ENCODE measurements at regions not wholly inside any gene's neighbourhood (a gene's known extent, or its start where the extent isn't known, plus 50 kb on each side); places are given as distances from the start of the nearest gene placed in this dataset.

DNA sequence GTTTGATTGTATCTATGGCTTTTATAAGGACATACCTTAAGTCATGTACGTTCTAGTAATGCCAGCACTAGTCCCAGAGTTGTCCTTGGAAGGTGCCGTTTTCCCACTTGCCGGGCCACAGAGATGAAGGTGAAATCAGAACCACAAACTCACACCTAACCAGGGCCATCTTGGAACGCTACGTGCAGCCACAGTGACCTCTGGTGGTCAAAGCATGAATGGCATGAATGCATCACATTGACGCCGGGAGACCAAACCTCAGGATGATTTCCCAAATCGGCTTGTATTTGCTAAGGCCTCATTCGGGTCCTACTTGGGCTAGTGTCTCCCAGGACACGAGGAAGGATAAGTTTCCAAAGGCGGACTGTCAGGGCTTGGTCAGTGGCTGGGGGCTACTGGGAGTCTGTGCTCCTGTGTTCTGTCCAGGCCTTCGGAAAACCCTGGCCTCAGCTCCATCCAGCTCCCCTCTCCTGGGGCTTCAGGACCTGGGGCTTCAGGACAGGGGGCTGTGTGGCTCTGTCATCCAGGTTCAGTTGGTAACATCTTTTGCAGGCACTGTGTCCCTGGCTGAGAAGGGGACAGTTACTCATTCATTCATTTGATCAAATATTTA is 260.5 kb downstream of the PRDM2 start:
- Histone ChIP-seq H2BK120ac (ENCODE audit: low read depth, low read length) (no peak overlapping the region), H3K79me1 (ENCODE audit: low read depth, low read length) (no peaks in the 10 kb centered on the region), H2AK5ac (ENCODE audit: low read depth, low read length) (no peak overlapping the region), H3K14ac (ENCODE audit: low read length) (no peak overlapping the region), H3K4ac (ENCODE audit: low read length) (no peak overlapping the region), H3K18ac (ENCODE audit: low read length) (no peak overlapping the region), H3K27me3 (ENCODE audit: control insufficient read depth in 3 of 3, insufficient read depth in 3 of 3, low read depth in 1 of 3, low read length in 3 of 3) (no peaks in the 10 kb centered on the region), H3K27ac (replicated peaks; ENCODE audit: low read length) (no peak overlapping the region), H2BK5ac (ENCODE audit: low read length) (no peak overlapping the region), H3K9me3 (replicated peaks in 1 of 2; ENCODE audit: control insufficient read depth in 2 of 2, insufficient read depth in 1 of 2, low read depth in 1 of 2, low read length in 2 of 2) (no peaks in the 10 kb centered on the region), H4K91ac (ENCODE audit: low read depth, low read length, poor library complexity) (no peak overlapping the region), H3K4me1 (ENCODE audit: control insufficient read depth in 2 of 2, insufficient read depth in 1 of 2, low read depth in 1 of 2, low read length in 2 of 2) (no peaks in the 10 kb centered on the region), H3K9ac (ENCODE audit: low read depth, low read length, poor library complexity) (no peak overlapping the region), H2AFZ (ENCODE audit: low read length) (no peak overlapping the region), H3K4me3 (ENCODE audit: low read length in 2 of 2) (no peak overlapping the region), H4K8ac (ENCODE audit: low read depth, low read length) (no peak overlapping the region), H2BK15ac (ENCODE audit: low read length) (no peak overlapping the region), H2BK12ac (ENCODE audit: low read length) (no peak overlapping the region), H3K4me2 (ENCODE audit: insufficient read depth, low read length, poor library complexity, severe bottlenecking) (no peak overlapping the region), H3K36me3 (replicated peaks in 1 of 2; ENCODE audit: control insufficient read depth in 2 of 2, insufficient read depth in 2 of 2, low read length in 2 of 2) (no peaks in the 10 kb centered on the region), H3K23ac (ENCODE audit: low read depth, low read length, poor library complexity) (no peak overlapping the region)
- WGBS, 2 donors (ENCODE audit: extremely low coverage in 2 of 2, insufficient read length in 2 of 2, insufficient replicate concordance in 1 of 2) = no CpG with 5 or more reads among the region's 12 CpGs
- peak; percentile 72 for DNase-seq (ENCODE audit: low spot score)

DNA sequence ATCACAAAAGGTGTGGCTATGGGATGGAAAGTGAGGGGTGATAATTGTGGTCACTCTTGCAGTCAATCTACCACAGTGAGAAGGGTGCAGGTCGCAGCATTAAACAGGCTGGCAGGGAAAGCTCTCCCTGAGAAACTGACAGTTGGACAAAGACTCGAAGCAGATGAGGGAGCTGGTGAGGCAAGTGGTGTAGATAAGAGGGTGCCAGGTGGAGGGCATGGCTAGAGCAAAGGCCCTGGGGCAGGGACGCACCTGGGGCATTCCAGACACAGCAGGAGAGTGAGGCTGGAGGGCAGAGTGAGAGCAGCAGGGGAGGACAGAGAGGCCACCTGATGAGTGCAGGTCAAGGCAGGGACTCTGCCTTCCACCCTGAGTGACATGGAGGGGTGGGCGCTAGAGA is 264.8 kb downstream of the PRDM2 start:
- DNase-seq (ENCODE audit: low spot score) = no peak
- no peak overlapping the region for H3K23ac ChIP-seq (ENCODE audit: low read depth, low read length, poor library complexity)
- H3K36me3 ChIP-seq (replicated peaks in 1 of 2; ENCODE audit: control insufficient read depth in 2 of 2, insufficient read depth in 2 of 2, low read length in 2 of 2) = no peaks in the 10 kb centered on the region
- H2BK12ac ChIP-seq (ENCODE audit: low read length) = no peak overlapping the region
- no peak overlapping the region for H3K4me2 ChIP-seq (ENCODE audit: insufficient read depth, low read length, poor library complexity, severe bottlenecking)
- H3K4ac ChIP-seq (ENCODE audit: low read length) = no peak overlapping the region
- no peak overlapping the region for H4K91ac ChIP-seq (ENCODE audit: low read depth, low read length, poor library complexity)
- no peak overlapping the region for H2AFZ ChIP-seq (ENCODE audit: low read length)
- H3K27ac ChIP-seq (replicated peaks; ENCODE audit: low read length) = no peak overlapping the region
- no peak overlapping the region for H2BK15ac ChIP-seq (ENCODE audit: low read length)
- no peak overlapping the region for H3K9ac ChIP-seq (ENCODE audit: low read depth, low read length, poor library complexity)
- H3K79me1 ChIP-seq (ENCODE audit: low read depth, low read length) = no peaks in the 10 kb centered on the region
- no peak overlapping the region for H3K14ac ChIP-seq (ENCODE audit: low read length)
- peak overlapping the region; percentile 42 for H2AK5ac ChIP-seq (ENCODE audit: low read depth, low read length)
- H2BK5ac ChIP-seq (ENCODE audit: low read length) = peak overlapping the region; percentile 33
- peak overlapping the region; percentile 16 for H3K18ac ChIP-seq (ENCODE audit: low read length)
- peaks cover 0 to 4% of the 10 kb centered on the region in 2 donors for H3K9me3 ChIP-seq (replicated peaks in 1 of 2; ENCODE audit: control insufficient read depth in 2 of 2, insufficient read depth in 1 of 2, low read depth in 1 of 2, low read length in 2 of 2)
- H3K4me1 ChIP-seq (ENCODE audit: control insufficient read depth in 2 of 2, insufficient read depth in 1 of 2, low read depth in 1 of 2, low read length in 2 of 2) = peaks cover 0 to 2% of the 10 kb centered on the region in 2 donors
- H3K27me3 ChIP-seq (ENCODE audit: control insufficient read depth in 3 of 3, insufficient read depth in 3 of 3, low read depth in 1 of 3, low read length in 3 of 3) = no peaks in the 10 kb centered on the region
- WGBS, 2 donors (ENCODE audit: extremely low coverage in 2 of 2, insufficient read length in 2 of 2, insufficient replicate concordance in 1 of 2) = no CpG with 5 or more reads among the region's 4 CpGs
- no peak overlapping the region for H3K4me3 ChIP-seq (ENCODE audit: low read length in 2 of 2)
- no peak overlapping the region for H4K8ac ChIP-seq (ENCODE audit: low read depth, low read length)
- H2BK120ac ChIP-seq (ENCODE audit: low read depth, low read length) = no peak overlapping the region

DNA sequence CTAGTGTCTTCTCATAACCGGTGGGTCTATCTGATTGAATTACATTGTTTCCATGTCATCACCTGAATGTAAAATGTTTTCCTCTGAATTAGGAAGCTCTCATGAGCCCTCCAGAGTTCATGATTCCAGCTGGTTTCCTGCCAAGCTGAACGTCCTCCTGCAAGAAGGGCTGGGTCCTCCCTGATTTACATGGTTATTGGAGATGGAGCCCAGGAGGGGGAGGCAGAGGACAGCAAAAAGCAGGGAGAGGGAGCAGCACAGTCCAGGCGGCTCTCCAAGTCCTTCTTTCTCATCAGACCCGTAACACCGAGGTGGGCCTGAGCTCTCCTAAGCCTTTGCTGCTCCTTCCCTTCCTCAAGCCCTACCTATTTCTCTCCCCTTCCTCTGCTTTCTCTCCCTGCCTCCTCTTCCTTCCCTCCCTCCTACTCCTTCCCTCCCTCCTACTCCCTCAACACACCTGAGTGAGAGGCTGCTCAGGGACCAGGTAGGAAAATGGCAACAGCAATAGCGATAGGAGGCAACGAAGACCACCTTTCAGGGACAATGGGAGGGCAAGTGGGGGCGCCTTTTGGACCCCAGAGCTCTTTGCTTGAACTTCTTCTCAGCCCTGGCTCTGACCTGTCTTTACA is 265.9 kb downstream of the PRDM2 start:
- peaks cover 0 to 2% of the 10 kb centered on the region in 2 donors for H3K4me1 ChIP-seq (ENCODE audit: control insufficient read depth in 2 of 2, insufficient read depth in 1 of 2, low read depth in 1 of 2, low read length in 2 of 2)
- H3K79me1 ChIP-seq (ENCODE audit: low read depth, low read length) = no peaks in the 10 kb centered on the region
- H2BK5ac ChIP-seq (ENCODE audit: low read length) = no peak overlapping the region
- H3K18ac ChIP-seq (ENCODE audit: low read length) = no peak overlapping the region
- H3K9ac ChIP-seq (ENCODE audit: low read depth, low read length, poor library complexity) = no peak overlapping the region
- no peaks in the 10 kb centered on the region for H3K27me3 ChIP-seq (ENCODE audit: control insufficient read depth in 3 of 3, insufficient read depth in 3 of 3, low read depth in 1 of 3, low read length in 3 of 3)
- H3K9me3 ChIP-seq (replicated peaks in 1 of 2; ENCODE audit: control insufficient read depth in 2 of 2, insufficient read depth in 1 of 2, low read depth in 1 of 2, low read length in 2 of 2) = peaks cover 0 to 4% of the 10 kb centered on the region in 2 donors
- no peak overlapping the region for H4K8ac ChIP-seq (ENCODE audit: low read depth, low read length)
- H3K4me3 ChIP-seq (ENCODE audit: low read length in 2 of 2) = no peak overlapping the region
- no CpG with 5 or more reads among the region's 8 CpGs for WGBS, 2 donors (ENCODE audit: extremely low coverage in 2 of 2, insufficient read length in 2 of 2, insufficient replicate concordance in 1 of 2)
- peak; percentile 56 for DNase-seq (ENCODE audit: low spot score)
- no peak overlapping the region for H3K23ac ChIP-seq (ENCODE audit: low read depth, low read length, poor library complexity)
- no peak overlapping the region for H2AFZ ChIP-seq (ENCODE audit: low read length)
- H3K14ac ChIP-seq (ENCODE audit: low read length) = no peak overlapping the region
- no peak overlapping the region for H3K4ac ChIP-seq (ENCODE audit: low read length)
- no peak overlapping the region for H3K27ac ChIP-seq (replicated peaks; ENCODE audit: low read length)
- H2BK12ac ChIP-seq (ENCODE audit: low read length) = no peak overlapping the region
- no peak overlapping the region for H3K4me2 ChIP-seq (ENCODE audit: insufficient read depth, low read length, poor library complexity, severe bottlenecking)
- H3K36me3 ChIP-seq (replicated peaks in 1 of 2; ENCODE audit: control insufficient read depth in 2 of 2, insufficient read depth in 2 of 2, low read length in 2 of 2) = no peaks in the 10 kb centered on the region
- no peak overlapping the region for H2BK120ac ChIP-seq (ENCODE audit: low read depth, low read length)
- H4K91ac ChIP-seq (ENCODE audit: low read depth, low read length, poor library complexity) = no peak overlapping the region
- no peak overlapping the region for H2BK15ac ChIP-seq (ENCODE audit: low read length)
- no peak overlapping the region for H2AK5ac ChIP-seq (ENCODE audit: low read depth, low read length)

DNA sequence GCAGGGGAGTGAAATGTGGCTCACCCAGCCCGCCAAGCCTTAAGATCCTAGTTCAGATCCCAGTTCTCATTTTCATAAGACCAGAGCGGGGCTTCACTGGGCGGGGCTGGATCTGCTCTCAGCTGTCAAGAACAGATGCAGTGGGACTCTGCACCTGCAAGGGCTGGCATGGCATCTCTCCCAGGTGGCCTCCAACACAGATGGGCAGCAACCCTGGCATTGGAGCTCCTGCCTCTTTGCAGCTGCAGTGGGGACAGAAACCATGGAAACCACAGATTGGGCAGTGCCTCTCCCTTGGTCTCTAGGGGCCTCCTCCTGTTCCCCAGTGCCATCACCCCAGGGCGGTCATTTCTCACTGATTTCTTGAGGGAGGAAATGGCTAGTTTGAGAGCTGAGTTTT is 267.7 kb downstream of the PRDM2 start:
- no peak overlapping the region for H2BK12ac ChIP-seq (ENCODE audit: low read length)
- no peak overlapping the region for H3K4me3 ChIP-seq (ENCODE audit: low read length in 2 of 2)
- H3K18ac ChIP-seq (ENCODE audit: low read length) = peak overlapping the region; percentile 27
- no peak overlapping the region for H2AFZ ChIP-seq (ENCODE audit: low read length)
- H3K4ac ChIP-seq (ENCODE audit: low read length) = no peak overlapping the region
- no CpG with 5 or more reads among the region's 4 CpGs for WGBS, 2 donors (ENCODE audit: extremely low coverage in 2 of 2, insufficient read length in 2 of 2, insufficient replicate concordance in 1 of 2)
- H3K23ac ChIP-seq (ENCODE audit: low read depth, low read length, poor library complexity) = no peak overlapping the region
- H2BK15ac ChIP-seq (ENCODE audit: low read length) = no peak overlapping the region
- peaks cover 0 to 4% of the 10 kb centered on the region in 2 donors for H3K9me3 ChIP-seq (replicated peaks in 1 of 2; ENCODE audit: control insufficient read depth in 2 of 2, insufficient read depth in 1 of 2, low read depth in 1 of 2, low read length in 2 of 2)
- H4K91ac ChIP-seq (ENCODE audit: low read depth, low read length, poor library complexity) = no peak overlapping the region
- no peaks in the 10 kb centered on the region for H3K27me3 ChIP-seq (ENCODE audit: control insufficient read depth in 3 of 3, insufficient read depth in 3 of 3, low read depth in 1 of 3, low read length in 3 of 3)
- no peaks in the 10 kb centered on the region for H3K36me3 ChIP-seq (replicated peaks in 1 of 2; ENCODE audit: control insufficient read depth in 2 of 2, insufficient read depth in 2 of 2, low read length in 2 of 2)
- no peak overlapping the region for H3K9ac ChIP-seq (ENCODE audit: low read depth, low read length, poor library complexity)
- no peak overlapping the region for H3K4me2 ChIP-seq (ENCODE audit: insufficient read depth, low read length, poor library complexity, severe bottlenecking)
- H4K8ac ChIP-seq (ENCODE audit: low read depth, low read length) = no peak overlapping the region
- no peak overlapping the region for H2BK5ac ChIP-seq (ENCODE audit: low read length)
- H3K79me1 ChIP-seq (ENCODE audit: low read depth, low read length) = no peaks in the 10 kb centered on the region
- H2BK120ac ChIP-seq (ENCODE audit: low read depth, low read length) = no peak overlapping the region
- no peak overlapping the region for H3K14ac ChIP-seq (ENCODE audit: low read length)
- peaks cover 0 to 2% of the 10 kb centered on the region in 2 donors for H3K4me1 ChIP-seq (ENCODE audit: control insufficient read depth in 2 of 2, insufficient read depth in 1 of 2, low read depth in 1 of 2, low read length in 2 of 2)
- DNase-seq (ENCODE audit: low spot score) = no peak
- peak overlapping the region; percentile 43 for H2AK5ac ChIP-seq (ENCODE audit: low read depth, low read length)
- H3K27ac ChIP-seq (replicated peaks; ENCODE audit: low read length) = no peak overlapping the region
